ENCODE measurements at regions not wholly inside any gene's neighbourhood (a gene's known extent, or its start where the extent isn't known, plus 50 kb on each side); places are given as distances from the start of the nearest gene placed in this dataset.
A peak's percentile ranks its signal among the peaks of the same experiment; 100 is the strongest.

DNA sequence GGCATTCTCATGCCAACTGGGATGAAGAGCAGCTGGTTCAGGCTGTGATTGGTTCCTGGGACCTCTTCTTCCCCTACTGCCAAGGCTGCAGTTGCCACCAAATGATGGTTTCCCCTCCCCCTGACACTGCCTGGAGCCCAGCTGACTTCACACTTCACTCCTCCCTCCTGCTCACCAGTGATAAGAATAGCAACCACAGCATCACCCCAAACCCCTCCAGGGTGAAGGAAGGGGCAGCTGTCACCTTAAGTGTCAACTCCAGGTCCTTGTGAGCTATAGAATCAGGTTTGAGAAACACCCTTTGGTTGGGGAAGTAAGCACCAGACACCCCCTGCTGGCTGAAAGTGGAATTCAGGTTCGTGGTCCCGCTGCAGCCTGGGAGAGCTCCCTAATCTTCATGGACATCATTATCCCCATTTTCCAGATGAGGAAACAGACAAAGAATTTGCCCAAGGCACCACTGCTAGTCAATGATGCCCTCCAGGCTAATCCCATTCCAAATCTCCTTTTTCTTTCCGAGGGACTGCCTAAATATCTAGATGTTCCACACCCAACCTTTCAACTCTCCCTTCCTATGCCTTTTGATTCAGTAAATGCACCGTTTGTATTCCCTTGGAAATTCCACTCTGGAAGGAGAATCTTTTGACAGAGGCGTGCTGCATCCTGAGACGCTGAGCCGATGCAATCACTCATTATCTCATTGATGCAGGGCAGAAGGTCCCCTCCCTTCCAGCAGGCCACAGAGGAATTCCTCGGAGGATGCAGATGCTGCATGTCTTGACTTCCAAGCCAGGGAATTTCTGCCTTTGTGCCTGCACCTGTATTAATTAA, 50.6 kb upstream of the UQCRFS1 start:
- no peak for DNase-seq

DNA sequence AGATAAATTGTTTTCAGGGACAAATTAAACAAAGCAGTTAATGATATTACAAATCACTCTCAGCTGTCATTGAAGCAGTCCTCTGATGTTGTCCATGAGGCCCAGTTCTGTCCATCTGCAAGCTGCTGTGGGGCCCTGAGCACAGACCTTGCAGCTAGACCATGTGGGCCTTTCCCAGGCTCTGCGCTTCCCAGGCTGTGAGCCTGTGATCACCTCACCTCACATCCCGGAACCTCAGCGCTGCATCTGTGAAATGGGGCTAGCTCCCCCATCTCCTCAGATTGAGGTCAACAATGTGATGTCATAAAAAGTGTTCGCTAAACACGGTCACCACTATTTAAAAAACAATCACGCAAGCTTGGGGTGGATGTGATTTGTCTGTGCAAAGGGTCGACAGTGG, 51.9 kb upstream of the UQCRFS1 start:
- no peak for DNase-seq

- no peak for DNase-seq
These were observed 52.5 kb upstream of the UQCRFS1 start for GRCh38 chr19:29265436-29265835.

DNA sequence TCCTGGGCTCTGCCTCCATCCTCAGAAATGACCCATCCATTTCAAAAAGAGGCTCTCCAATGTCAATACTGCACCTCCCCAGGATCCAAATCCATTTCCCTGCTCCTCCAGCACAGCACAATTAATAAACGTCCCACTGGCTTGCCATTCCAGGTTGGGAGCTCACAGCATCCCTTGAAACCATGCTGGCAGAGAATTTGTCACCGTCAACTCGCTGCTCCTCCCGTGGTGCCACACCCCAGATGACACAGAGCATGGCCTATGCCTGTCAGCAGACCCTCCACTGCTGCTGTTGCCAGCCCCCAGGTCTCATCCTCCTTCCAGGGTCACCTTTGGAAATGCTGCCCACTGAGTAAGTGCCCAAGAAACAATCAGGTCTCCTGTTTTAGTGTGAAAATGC, 53.0 kb upstream of the UQCRFS1 start:
- no peak for DNase-seq

DNA sequence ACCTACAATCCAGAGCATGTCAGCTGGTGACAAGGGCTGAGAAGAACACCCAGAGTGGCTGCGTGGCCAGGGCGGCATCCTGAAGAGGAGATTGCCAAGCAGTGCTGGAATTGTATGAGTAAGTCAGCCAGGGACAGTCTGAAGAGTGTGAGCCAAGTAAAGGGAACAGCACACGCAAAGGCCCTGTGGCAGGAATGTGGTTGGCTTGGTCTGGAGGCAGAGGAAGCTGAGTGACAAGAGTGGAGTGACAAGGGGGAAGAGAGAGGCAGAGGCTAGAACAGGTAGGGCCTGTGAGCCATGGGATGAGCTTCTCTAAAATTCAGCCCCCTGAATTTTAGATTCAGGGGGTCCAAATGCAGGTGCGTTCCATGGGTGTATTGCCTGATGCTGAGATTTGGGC, 53.7 kb upstream of the UQCRFS1 start:
- no peak for DNase-seq

GRCh38 chr19:29267701-29268100, 54.8 kb upstream of the UQCRFS1 start:
- DNase-seq = no peak

- no peak for DNase-seq
These were observed 55.2 kb upstream of the UQCRFS1 start for GRCh38 chr19:29268103-29268502.

DNA sequence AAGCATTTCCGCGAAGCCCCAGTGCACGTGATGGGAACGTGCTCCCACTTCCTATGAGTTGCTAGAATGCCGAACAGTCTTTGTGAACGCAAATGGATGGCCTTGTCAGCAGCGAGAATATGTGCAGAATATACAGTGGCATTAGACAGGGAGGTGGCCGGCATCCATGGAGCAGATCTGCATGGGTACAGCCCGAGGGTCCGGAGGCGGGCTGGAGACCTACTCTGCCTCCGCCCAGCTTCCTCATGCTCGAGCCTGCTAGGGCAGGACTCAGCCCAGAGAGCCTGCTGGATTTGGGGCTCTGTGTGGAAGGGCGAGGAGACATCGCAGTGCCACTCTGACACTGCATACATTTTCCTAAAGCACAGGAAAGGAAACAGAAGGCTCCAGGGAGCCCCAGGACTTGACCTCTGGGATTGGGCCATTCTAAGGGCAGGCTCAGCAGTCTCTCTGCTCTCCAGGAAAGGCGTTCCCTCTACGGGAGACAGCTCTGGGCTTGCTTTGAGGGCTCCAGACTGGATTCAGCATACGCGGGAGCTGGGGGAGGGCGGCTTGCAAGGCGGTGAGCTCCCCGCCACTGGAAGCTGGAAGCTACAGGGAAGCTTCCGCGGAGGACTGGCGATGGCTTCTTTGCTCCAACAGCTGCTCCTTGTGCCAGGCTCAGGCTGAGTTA, 55.9 kb upstream of the UQCRFS1 start:
- no peak for DNase-seq

DNA sequence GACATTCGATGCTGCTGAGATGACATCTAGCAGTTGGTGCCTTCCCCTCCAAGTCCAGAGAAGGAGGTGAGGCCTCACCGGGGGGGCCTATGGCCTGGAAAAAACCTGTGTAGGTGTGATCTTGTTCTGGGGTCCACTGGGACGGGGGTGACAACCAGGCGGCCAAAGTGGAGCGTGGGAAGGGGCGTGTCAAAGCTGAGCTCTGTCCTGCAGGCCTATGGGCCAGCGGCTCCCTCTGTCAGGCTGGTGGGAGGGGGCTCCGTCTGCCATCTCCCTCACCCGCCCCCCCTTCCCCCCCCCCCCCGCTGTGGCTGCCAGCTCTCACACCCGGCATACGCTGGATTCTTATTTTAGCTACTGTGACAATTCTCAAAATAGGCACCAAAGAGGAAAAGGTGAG, 56.7 kb upstream of the UQCRFS1 start:
- DNase-seq = no peak

- DNase-seq = no peak
These were observed 58.4 kb upstream of the UQCRFS1 start for GRCh38 chr19:29271341-29271740.

DNA sequence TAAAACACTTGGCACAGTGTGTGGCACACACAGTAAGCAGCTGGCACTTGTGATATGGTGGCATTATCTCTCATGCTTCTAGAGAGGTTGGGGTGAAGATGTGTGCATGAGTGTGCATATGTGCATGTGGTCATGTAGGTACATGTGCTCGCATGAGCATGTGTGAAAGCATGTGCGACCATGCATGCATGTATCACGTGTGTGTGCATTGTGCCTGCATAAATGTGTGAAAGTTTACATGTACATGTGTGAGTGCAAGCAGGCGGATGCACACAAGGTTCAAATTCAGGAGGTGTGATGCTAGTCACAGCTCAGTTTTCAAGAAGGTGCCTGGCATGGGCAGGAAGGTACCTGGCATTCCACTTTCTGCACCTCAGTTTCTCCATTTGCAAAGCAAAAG, 59.0 kb upstream of the UQCRFS1 start:
- DNase-seq = no peak

- no peak for DNase-seq
These were observed 60.2 kb upstream of the UQCRFS1 start for GRCh38 chr19:29273000-29273640.

GRCh38 chr19:29275266-29275665, 62.3 kb upstream of the UQCRFS1 start:
- DNase-seq = no peak

DNA sequence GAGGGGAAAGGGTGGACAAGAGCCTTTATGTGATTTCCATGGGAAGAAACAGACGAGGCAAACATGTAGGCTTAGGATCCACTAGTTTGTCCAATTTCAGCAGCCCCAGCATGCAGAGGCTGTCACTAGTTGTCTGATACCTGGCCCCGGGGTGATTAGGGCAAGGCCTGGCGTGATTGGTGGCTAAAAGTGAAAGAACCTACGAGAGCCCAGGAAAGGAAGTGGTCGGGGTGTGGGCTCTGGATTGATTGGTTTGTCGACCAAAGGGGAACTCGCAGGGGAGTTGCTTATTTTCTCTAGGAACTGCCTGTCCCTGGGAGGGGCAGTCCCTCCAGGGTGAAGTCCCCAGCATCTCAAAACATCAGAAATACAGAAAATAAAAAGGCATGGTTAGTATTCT, 64.2 kb upstream of the UQCRFS1 start:
- peak; percentile 79 for DNase-seq

- no peak for DNase-seq
These were observed 65.8 kb upstream of the UQCRFS1 start for GRCh38 chr19:29278716-29279115.

DNA sequence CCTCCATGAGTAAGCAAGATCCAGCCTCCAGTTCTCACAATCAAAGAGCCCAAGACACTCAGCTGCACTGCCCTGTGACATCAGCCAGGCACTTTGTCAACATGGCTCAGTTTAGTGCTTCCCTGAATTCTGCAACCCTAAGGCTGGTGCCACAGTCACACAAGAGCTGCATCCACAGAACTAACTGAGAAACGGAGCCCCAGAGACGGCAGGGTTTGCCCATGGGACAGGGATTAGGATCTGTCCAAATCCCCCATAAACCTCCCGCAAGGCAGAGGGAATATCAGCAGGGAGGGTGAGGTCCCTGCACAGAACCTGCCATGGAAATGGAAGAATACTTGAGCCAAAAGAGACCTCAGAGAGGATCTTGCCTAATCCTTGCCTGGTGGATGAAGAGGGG, 70.4 kb upstream of the UQCRFS1 start:
- DNase-seq = no peak

GRCh38 chr19:29285187-29285687, 72.3 kb upstream of the UQCRFS1 start:
- DNase-seq = no peak

- DNase-seq = no peak
These were observed 72.9 kb upstream of the UQCRFS1 start for GRCh38 chr19:29285878-29286277.

GRCh38 chr19:29287061-29287460, 74.1 kb upstream of the UQCRFS1 start:
- peak; percentile 38 for DNase-seq

DNA sequence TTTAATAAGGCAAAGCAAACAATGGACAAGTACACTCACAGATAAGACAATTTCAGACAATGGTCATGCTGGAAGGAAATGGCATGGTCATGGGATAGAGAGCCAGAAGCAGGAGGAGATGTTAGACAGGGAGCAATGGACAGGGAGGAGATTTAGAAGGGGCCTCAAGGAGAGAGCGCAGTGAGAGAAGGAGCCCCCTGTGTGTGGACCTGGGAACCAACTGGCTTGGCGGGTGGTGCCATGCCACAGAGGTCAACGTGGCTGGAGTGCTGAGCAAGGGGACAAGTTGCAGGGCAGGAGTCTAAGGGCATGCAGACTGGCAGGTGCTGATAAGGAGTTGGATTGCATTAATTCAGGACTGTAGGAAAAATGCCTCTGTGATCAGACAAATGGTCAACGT, 75.3 kb upstream of the UQCRFS1 start:
- DNase-seq = no peak

- DNase-seq = no peak
These were observed 76.1 kb upstream of the UQCRFS1 start for GRCh38 chr19:29289020-29289419.

DNA sequence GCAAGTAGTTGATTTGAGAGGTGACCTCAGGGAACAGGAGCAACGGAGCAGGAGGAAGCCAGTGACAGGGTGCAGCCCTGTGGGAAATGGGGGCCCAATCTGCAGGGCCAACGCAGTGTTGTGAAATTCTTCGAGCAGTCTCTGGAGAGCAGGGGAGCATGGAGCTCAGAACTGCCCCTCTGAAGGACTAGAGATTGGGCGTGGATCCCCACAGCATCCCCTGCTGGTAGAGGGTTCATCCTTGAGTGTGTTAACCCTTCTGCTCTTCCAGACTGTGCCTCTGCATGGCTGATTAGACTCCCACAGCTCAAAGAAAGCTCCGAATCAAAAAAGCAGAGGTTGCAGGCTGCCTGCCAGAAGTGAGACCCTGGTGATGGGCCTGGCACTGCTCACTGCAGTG, 77.9 kb upstream of the UQCRFS1 start:
- DNase-seq = no peak

DNA sequence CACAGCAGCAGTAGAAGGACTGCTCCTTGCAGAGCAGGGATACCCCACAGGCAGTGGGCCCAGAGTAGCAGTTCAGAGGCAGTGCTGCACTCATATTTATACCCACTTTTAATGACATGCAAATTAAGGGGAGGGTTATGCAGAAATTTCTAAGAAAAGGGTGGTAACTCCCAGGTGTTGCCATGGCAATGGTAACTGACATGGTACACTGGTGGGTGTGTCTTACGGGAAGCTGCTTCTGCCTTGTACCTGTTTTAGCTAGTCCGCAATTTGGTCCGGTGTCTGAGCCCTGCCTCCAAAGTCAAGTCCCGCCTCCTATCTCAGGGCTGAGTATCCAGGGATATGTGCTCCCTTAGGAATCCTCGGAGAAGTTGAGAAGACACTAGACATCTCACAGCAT, 79.2 kb upstream of the UQCRFS1 start:
- no peak for DNase-seq

- no peak for DNase-seq
These were observed 79.6 kb upstream of the UQCRFS1 start for GRCh38 chr19:29292562-29292961.

Data from NCI-H1436 treated with DMSO at 0.1 percent for 48 hours (cell line).